HG03103 (cell line): ENCODE measurements at regions not wholly inside any gene's neighbourhood (a gene's known extent, or its start where the extent isn't known, plus 50 kb on each side); places are given as distances from the start of the nearest gene placed in this dataset.
A peak's percentile ranks its signal among the peaks of the same experiment; 100 is the strongest.
"Not testable (repeated sequence)": the region's sequence is repeated elsewhere in the genome, so short reads cannot be mapped to it uniquely, and the experiment has no call there.

Source experiments
- ATAC-seq: cut with Tn5 transposase; IDR thresholded peaks from one replicate; pipeline ENCODE4 v1.9.1; 2021; ENCODE audit warnings: low read depth; ENCODE audit not compliant: unreplicated experiment

DNA sequence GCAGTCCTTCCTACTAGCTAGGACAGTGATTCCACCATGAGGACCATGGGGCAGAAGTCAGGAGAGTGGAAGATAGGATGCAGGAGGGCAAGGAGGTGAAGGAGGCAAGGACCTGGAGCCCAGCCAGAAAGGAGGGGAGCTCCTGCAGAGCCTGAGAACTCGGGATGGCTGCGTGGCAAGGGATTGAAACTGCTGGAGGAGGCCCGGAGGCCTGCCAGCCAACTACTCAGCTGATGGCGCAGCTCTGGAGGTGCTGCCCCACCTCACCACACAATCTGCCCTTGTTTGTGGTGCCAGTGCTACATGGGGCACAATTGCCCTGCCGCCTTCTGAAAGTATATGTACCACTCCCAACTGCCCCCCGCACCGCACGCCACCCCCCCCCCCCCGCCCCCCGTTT is 307.3 kb upstream of the CHRNA7 start:
- ATAC-seq = not testable (repeated sequence)

DNA sequence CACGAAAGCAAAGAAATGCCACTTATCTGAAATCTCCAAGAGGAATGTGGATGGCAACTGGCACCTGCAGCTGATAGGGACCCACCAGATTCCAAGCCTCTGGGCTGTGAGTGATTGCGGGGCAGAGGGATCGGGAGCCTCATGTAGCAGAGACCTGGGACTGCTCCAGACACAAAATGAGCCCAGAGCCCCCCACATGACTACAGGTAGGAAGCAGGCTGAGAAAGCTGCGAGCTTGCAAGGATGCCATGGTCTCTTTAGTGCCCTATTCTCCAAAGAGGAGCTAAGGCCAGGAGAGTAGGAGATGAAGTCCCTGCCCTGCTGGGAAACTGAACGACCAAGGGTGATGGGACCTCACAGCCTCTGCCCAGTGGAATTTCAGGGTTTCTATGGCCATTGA is 305.4 kb upstream of the CHRNA7 start:
- ATAC-seq = not testable (repeated sequence)

DNA sequence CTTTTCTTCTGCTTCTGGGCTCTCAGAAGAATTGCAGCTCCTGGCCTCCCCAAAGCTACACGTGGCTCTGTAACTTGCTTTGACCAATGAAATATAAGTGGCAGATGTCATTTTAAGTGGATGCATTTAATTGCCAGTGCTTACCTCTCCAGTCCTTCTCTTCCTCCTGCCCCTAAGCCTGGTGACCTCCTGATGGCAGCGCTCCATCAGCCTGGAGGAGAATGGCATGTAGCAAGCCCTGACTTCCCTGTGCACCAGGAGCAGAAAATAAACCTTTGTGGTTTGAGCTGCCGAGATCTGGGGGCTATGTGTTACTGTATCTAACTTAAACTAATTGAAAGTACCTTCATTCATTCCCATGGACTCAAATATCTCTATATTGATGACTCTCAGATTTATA is 304.7 kb upstream of the CHRNA7 start:
- not testable (repeated sequence) for ATAC-seq

DNA sequence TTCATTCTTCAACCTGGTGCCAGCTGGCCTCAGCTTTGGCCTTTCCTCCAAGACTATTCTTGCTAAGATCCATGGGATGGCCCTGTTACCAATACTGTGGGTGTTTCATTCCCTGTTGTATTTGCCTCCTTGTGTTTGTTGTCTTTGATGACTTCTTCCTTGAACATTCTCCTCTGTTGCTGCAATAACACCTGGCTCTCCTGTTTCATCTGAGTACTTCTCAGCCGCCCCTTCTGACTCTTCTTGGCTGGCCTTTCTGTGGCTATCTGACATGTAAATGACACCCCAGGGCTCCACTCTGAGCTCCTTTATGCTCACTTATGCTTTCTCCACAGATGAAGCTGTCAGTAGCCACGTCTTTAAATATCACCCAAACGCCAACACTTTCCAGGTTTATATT is 302.7 kb upstream of the CHRNA7 start:
- ATAC-seq = no peak

DNA sequence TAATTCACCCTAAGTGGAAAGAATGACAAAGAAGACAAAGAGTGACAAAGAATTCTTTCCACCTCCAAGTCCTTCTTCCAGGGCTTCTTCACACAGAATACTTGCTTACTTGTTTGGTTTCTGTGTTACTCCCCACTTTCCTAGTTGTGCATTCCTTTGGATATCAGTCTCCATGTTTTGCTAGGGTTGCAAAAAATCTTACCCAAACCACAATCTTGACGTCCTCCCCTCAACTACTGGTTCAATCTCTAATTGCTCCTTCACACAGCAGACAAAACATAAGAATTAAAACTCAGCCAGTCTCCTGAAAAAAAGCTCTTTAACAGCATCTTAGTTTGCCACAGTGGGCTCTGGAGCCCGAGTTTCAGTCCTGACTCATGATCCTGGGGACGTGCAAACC is 297.6 kb upstream of the CHRNA7 start:
- no peak for ATAC-seq

DNA sequence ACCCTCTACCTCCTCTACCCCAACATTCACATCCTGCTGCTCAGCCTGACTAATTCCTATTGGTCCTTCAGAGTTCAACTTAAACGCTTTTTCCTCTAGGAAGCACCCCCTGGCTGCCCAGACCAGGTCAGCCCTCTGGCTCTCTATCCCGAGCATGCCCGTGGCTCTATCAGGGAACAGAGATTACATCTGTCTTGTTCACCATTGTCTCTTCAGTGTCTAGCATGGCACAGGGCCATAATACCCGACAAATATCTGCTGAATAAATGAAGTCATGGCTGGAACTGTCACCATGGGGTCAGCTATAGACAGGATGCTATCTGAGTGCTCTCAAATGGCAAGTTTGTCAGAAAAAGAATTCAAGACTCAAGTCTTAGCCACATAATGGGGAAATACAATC is 296.9 kb upstream of the CHRNA7 start:
- ATAC-seq = no peak

DNA sequence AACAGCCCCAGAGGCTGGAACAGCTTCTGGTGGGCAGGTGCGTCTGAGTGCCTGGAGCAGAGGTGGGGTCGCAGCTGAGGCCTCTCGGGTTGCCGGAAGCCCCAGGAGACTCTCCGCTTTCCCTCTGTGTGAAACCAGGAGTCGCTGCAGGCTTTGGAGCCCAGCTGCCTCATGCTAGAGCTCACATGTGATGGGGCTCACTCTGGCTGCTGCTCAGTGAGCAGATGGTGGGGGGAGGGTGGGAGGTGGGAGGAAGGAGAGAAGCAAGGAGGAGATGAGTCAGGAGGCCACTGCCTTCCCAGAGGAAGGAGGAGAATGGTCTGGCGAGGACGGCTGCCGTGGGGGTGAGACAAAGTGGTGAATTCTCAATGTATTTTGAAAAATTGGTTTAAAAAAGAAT is 290.1 kb upstream of the CHRNA7 start:
- no peak for ATAC-seq

DNA sequence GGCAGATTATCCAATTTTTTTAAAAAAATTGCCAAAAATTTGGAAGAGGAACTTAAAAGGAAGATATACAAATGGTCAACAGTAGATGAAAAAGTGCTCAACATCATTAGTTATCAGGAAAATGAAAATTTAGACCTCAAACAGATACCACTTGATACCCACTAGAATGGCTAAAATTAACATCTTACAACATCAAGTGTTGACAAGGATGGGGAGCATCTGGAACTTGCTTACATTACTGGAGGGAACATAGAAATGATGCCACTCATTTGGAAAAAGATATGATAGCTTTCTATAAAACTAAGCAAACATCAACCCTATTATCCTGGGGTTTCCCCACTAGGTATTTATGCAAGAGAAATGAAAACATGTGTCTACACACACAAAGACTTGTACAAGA is 284.5 kb upstream of the CHRNA7 start:
- ATAC-seq = no peak

DNA sequence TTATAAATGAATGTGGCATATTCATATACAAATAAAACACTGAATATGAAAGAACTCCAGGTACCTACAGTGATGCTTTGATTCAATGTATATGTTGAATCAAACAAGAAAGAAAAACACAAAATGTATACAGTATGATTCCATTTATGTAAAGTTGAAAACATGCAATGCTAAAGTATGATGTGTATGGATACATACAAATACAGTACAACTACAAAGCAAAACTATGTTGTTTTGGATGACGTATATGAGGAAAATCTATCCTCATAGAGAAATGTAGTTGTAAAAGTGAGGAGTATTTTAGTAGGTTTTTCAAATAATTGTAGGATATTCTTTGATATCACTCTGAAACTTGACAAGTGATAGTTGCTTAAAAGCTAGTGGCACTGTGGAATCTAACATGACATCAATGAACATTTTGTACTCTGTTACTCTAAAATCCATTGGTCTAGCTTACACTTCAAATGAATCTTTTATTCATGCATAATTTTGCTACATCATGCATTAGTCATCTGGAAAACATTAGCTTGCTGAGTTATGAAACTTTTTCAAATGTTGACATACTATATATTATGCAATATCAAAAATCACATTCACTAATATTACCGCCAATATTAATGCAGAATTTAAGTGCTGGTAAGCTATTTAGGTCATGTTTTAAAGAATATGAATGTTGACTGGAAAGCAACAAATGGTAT is 278.1 kb upstream of the CHRNA7 start:
- ATAC-seq = no peak

DNA sequence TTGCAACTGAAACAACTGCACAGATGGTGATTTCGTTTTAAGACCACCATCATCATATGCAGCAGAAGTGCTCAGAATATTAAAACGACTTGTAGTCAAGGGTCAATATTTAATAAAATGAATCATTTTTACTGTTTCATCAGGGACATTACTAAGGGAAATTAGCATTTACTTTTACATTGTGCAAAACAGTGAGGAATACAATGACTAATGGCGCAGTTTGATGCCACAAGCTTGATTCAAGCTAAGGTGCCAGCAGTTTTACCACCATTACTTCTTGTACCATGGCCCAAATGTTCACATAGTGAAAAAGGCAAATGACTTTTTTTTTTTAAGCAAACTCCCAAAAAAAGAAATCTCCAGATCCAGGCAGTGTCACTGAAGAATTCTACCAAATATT is 277.4 kb upstream of the CHRNA7 start:
- ATAC-seq = no peak

DNA sequence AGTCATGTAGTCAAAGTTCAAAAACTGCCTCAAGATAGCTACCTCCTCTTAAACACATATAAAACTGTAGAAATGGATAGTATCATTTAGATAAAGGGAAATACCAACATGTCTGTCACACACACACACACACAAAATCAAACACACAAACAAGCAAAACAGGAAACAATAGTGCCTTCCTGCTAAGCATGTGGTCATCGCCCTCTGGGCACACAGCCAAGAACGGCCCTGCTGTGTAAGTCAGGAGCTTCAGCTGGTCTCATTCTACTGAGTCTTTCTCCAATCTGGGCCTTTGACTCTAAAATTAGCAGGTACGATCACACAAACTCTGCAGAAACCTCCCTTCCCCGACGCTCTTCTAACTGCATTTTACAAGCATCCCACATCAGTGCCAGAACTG is 272.2 kb upstream of the CHRNA7 start:
- no peak for ATAC-seq

DNA sequence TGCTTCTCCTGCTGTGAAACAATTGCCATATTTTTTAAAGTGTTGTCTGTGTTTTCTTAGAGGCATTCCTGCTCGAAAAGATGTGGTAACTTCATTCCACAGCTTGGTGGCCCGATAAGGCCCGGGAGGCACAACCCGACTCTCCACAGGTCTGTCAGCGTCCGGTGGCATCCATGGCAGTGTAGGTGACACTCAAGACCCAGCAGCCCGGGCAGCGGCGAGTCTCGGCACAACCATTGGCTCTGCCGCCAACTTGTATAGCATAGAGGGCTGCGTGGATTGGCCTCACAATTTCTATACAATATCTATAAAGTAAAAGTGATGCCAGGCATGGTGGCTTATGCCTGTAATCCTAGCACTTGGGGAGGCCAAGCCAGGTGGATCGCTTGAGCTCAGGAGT is 262.3 kb upstream of the CHRNA7 start:
- ATAC-seq = no peak

DNA sequence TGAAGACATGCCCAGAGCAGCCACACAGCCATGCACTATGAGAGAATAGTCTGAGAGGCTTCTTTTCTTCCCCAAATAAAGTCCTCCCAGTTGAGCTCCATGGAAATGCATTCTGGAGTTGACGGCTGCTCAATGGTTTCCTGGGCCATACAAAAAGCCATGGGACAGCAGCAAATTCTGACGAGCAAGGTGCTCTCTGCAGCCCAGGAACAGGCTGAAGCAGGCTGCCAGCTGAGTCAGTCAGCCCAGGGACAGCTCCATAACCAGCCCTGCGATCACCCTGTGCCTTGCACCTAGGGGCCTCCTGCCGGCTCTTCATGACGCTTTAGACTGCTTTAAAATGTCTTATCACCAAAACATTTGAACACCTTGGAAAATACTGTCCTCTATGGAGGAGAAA is 256.3 kb upstream of the CHRNA7 start:
- no peak for ATAC-seq

DNA sequence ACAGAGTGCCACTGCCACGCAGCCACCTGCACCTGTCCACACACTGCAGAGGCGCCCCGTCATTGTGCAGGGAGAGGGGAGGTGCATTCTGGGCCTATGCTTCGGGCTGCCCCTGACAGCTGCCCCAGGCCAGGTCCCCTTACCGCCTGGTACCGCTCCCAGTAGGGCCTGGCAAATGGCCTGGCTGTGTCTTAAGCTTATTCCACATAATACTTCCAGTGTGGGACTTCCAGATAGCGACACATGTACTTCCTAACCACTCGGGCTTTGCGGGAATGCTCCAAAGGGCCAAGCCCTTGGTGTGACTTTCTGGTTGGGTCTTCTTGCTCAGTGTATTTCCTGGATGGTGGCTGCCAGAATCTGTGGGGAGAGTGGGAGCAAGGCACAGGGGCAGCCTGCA is 254.3 kb upstream of the CHRNA7 start:
- ATAC-seq = no peak

DNA sequence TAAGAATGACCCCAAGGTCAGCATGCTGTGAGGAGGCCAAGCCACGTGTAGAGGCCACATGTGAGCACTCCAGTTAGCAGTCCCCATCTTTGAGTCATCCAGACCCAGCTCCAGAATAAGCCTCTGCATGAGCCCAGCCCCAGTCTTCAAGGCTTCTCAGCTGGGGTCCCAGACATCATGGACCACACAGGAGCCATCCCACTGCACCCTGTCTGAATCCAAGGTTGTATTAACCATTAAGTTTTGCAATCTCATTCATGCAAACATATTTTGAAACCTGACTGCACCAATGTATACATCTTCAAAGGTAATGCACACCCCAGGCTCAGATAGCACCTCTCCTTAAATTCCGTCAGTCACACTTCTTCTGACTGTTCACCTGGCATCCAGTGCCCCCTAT is 249.1 kb upstream of the CHRNA7 start:
- no peak for ATAC-seq

DNA sequence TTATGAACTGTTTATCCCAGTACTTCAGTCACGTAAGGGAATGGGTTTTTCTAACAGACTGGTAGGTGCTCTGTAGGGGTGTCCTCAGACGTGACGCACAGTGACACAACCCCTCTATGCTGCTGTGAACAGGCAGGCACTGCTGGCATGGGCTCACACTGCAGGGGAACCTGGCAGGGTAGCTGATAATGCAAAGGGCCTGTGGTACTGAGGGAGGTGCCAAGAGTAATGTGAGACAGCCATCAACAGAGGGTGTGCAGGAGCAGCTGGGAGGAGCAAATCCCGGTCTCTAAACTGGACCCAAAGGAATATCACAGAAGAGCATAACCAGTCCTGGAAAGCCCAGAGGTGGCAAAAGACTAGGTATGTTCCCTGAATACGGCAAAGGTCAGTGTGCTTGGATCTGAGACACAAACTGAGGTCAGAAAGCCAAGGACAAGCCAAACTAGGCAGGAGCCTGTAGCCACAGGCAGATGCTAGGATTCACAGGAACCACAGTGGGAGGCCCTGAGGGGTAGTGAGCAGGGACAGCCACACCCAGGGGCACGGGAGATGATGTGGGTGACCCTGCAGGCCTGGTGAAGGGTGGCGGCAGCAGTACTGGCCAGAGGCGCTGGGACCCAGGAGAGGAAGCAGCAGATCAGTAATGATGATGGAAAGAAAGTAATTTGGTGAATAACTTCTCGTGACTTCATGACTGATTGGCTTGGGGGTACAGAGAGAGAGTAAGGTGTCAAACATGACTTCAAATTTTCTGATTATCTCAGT is 248.1 kb upstream of the CHRNA7 start:
- no peak for ATAC-seq

DNA sequence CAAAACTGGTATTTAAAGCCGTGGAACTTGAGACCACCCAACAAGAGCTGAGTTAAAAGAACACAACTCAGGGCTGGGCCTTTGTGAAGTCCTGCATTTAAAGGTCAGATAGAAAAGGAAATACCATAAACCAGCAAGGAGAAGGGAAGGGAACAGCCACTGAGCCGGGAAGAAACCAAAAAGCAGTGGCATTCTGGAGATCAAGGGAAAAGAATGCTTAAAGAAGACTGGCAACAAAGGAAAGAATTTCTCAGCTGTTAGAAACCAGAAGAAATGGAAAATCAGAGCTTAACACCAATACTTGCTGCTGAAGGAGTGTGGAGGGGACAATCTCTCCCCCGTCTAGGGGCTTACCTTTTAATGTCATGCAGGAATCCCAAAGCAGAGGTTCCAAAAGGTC is 247.4 kb upstream of the CHRNA7 start:
- no peak for ATAC-seq

DNA sequence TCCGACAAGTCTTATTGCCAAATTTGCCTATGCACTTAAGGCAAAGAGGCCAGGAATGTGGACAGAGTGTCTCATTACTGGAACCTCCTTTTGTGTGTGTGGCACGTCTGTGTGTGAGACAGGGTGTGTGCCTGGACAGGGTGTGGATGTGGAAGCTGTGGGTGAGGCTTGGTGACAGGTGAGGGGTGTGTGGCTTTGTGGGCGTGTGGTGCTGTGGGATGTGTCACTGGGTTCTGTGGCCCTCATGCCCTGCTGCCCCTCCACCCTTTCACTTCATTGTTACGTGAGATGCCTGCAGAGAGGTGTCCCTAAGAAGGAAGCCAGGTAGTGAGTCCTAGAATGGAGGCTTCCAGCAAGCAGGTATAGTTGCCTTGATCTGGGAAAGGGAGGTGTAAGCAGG is 244.0 kb upstream of the CHRNA7 start:
- ATAC-seq = no peak

DNA sequence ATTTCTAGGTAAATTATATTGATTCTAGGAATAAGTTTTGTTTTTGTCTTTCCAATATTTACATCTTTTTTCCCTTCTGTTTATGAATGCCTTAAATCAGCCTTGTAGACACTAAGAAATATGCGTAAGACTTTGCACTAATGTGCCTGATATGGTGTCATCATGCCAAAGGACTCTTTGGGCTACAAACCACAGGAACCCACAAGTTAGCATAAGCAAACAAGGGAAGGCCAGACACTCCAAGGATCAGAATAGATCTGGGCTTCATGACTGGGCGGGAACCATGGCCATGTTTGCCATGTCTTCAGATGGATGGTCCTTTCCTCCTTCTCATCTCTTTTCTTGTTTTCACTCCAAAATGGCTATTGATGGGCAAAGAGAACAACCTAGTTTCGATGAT is 242.2 kb upstream of the CHRNA7 start:
- ATAC-seq = no peak

DNA sequence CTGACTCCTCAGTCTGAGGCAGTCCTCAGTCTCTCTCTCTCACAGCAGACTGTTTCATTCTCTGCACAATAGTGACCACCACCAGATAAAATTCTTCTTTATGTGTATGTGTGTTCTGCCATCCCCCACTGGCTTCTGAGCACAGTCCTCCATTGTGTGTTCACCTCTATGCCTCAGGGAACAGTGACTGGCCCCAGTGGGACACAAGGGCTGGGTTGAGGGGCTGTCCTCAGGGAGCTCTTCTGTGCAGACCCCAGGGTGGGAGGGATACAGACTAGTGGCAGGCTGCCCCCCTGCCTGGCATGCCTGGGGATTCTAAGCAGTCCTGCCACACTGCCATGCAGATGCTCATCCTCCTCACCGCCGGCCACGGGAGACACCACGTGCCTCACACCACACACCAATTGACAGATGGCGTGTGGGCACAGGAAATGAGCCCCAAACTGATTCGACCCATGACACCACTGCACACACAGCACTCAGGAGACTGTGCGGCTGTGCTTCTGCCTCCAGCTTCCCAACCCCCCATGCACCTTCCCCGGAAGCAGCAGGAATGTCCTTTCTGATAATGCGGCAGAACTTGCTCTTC is 237.6 kb upstream of the CHRNA7 start:
- ATAC-seq = no peak

DNA sequence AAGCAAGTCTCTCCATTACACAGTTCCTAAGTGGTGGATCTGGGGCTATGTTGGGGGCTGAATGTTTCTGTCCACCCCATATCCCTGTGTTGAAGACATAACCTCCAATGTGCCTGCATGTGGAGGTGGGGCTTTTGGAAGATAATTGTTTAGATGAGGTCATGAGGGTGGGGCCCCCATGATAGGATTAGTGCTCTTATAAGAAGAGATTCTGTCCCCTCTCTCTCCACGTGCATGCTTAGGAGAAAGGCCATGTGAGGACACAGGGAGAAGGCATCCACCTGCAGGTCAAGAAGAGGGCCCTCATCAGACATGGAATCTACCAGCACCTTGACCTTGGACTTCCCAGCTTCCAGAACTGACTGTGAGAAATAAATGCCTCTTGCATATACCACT is 231.0 kb upstream of the CHRNA7 start:
- ATAC-seq = no peak

DNA sequence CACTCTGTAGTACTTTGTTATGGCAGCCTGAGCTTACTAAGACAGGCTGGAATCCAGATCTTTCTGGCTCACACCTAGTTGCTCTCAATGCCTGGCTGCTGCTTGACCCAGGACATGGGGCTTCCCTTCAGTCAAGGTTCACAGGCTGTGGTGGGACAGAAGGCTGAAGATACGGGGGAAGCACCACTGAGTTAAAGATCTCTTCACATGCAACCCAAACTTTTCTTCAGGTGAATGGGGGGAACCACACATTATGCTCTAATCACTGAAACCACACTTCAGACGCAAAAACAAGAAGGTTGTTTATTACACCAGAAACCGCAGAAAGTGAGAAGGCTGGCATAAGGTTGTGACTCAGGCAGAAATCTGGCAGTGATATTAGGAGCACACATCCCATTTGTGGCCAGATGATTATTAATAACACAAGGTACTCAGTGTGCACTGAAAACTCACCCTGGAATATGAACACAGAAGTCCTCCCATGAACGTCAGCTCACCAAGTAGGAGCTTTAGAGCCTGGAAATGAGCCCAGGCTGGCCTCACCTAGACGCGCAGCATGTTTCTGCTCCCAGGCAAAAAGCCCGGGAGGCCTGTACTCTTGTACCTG is 230.5 kb upstream of the CHRNA7 start:
- ATAC-seq = peak; percentile 63
